GM18499 (cell line): ENCODE measurements at regions not wholly inside any gene's neighbourhood (a gene's known extent, or its start where the extent isn't known, plus 50 kb on each side); places are given as distances from the start of the nearest gene placed in this dataset.

Experiments
- ATAC-seq: cut with Tn5 transposase; IDR thresholded peaks from one replicate; pipeline ENCODE4 v1.9.1; 2021; ENCODE audit warnings: moderate number of reproducible peaks; ENCODE audit not compliant: insufficient read depth, unreplicated experiment

DNA sequence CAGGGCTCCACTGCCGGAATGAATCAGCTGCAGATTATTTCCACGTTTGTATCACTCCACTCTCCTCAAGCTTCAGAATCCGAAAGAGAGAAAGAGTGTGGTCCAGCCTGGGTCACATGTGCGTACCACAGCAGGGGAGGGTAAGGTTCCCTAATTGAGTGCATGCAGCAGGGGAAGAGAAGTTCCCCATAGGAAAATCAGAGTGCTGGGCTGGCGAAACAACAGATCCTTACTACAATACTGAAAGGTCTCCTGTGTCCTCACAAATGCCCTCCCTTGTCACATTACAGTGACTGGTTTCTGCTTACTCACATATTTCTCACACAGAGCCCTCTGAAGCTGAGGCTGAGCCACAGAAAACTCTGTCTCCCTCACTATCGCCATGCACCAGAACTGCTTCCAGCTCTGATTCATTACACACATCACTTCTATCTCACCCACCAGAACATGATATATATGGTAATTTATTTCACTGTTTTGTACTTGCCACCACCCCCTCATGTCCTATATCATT lies 532.2 kb upstream of the TUSC1 start:
- ATAC-seq, result no peak

GRCh38 chr9:26205261-26205660 lies 527.0 kb upstream of the TUSC1 start:
- ATAC-seq, result no peak

DNA sequence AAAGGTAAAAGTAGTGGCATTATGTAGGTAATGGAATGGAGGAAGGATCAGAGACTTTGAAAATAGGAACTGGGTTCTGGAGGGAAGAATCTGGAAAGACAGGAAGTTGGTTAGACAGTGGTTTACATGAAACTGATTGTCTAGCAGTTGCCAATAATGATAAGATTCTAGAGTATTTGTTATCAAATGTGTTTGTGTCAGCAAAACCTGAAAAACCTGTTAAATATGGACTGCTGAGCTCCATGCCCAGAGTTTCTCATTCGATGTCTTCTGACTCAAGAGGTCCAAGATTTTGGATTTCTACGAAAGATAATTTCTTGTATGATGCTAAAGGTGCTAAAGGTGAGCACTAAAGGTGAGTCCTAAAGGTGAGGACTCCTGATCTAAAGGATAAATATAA lies 515.0 kb upstream of the TUSC1 start:
- no peak for ATAC-seq

GRCh38 chr9:26191711-26192110 lies 513.5 kb upstream of the TUSC1 start:
- no peak for ATAC-seq

- no peak for ATAC-seq
Observed at GRCh38 chr9:26181836-26182235, 503.6 kb upstream of the TUSC1 start.

DNA sequence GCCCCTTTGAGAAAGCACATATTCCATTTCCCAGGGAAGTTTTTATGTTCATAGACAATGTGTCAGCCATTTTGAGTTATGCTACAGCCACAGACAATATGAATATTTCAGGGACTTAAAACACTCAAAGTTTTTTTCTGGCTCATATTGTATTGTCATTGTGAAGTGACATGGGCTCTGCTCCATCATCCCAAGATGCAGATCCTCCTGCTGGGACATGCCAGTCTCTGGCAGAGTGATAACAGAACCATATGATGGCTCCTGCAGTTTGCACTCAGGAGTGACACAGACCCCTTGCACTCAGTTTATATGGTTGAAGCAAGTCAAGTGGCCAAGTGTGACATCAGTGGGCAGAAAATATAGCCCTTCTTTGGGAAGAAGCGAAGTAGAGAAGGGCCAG lies 498.4 kb upstream of the TUSC1 start:
- no peak for ATAC-seq

DNA sequence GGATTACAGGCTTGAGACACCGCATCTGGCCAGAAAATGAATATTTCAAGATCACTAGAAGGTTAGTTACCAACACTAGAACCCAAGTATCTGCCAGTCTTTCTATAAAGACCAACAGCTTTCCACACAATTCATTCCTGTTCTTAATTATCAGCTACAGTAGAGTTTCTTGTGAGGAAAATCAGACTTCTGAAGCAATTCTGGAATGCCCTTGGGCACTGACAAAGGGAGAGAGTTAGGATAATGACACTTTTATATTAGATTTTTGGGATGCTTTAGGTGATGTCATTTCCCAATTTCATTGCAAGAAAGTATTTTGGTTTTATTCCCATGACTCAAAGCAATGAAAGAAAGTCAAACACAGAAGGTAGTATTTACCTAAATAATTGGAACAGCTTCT lies 497.0 kb upstream of the TUSC1 start:
- ATAC-seq, result no peak

GRCh38 chr9:26172301-26172700 lies 494.1 kb upstream of the TUSC1 start:
- ATAC-seq, result no peak

- no peak for ATAC-seq
Observed at GRCh38 chr9:26171691-26172090, 493.4 kb upstream of the TUSC1 start.

GRCh38 chr9:26170190-26170589 lies 491.9 kb upstream of the TUSC1 start:
- ATAC-seq, result no peak

- no peak for ATAC-seq
Observed at GRCh38 chr9:26169708-26170107, 491.5 kb upstream of the TUSC1 start.

- no peak for ATAC-seq
Observed at GRCh38 chr9:26166537-26166936, 488.3 kb upstream of the TUSC1 start.

GRCh38 chr9:26165426-26165825 lies 487.2 kb upstream of the TUSC1 start:
- ATAC-seq, result no peak

- ATAC-seq, result no peak
Observed at GRCh38 chr9:26163931-26164330, 485.7 kb upstream of the TUSC1 start.

GRCh38 chr9:26159575-26160392 lies 481.5 kb upstream of the TUSC1 start:
- no peak for ATAC-seq

DNA sequence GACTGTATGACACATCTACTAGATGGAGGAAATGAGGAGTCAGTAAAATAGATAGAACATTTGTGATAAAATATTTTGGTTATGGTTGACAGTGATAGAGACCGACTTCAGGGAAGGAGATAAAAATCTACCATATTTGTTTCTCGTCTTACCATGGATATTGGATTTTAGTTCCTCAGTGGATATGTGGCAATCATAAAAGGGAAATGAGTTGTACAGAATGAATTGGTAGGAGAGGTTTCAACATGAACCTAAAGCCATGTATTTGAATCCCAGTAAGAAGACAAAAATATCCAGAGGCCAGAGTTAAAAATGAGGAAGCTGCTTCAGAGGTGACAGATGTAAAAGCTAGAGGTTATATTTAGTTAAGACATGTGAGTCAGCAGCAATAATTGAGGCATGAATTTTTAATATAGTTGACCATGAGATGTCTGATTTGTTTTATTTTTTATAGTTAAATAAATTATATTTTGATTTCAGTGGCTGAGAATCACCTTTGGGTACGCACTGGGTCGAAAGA lies 480.4 kb upstream of the TUSC1 start:
- no peak for ATAC-seq

DNA sequence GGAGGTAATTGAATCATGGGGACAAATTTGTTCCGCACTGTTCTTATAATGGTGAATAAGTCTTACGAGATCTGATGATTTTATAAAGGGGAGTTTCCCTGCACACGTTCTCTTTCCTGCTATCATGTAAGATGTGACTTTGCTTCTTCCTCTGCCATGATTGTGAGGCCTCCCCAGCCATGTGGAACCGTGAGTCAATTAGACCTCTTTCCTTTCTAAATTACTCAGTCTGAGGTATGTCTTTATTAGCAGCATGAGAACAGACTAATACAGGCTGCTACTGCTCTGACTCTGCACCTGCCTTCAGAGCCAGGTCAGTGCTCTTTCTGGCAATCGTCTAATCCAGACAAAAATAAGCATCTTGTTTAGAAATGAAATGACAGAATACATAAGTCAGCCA lies 479.2 kb upstream of the TUSC1 start:
- no peak for ATAC-seq

GRCh38 chr9:26152350-26152749 lies 474.1 kb upstream of the TUSC1 start:
- no peak for ATAC-seq

- ATAC-seq, result no peak
Observed at GRCh38 chr9:26148128-26148527, 469.9 kb upstream of the TUSC1 start.

DNA sequence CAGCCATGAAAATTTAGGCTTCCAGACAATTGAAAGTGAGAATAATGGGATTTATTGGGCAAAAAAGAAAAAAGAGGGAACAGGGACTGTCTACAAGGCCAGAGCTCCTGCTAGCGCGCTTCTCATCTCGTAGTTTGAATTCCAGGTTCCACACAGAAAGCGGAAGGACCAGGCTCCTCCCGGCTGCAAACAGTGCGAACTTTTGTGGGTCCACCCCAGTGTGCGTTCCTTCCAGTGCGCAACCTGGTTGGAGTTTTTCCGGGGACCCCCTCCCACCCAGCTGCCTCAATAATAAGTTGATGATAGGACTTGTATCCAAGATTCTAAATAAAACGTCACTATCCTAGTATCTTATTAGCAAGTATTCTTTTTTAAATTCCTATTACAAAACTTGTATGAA lies 467.7 kb upstream of the TUSC1 start:
- no peak for ATAC-seq

DNA sequence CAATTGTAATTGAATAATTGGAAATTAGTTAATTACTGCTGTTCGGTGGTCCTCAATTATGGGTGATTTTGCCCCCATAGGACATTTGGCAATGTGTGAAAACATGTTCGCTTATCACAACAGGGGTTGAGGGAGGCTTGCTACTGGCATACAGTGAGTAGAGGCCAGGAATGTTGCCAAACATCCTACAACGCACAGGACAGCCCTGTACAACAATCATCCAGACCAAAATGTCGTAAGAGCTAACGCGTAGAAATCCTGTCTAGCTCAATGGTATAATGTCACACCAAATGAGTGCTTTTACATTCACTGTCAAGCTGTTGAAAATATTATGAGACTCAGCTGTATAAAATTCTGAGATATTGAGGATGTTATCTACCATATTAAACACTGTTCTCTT lies 464.4 kb upstream of the TUSC1 start:
- ATAC-seq, result no peak

DNA sequence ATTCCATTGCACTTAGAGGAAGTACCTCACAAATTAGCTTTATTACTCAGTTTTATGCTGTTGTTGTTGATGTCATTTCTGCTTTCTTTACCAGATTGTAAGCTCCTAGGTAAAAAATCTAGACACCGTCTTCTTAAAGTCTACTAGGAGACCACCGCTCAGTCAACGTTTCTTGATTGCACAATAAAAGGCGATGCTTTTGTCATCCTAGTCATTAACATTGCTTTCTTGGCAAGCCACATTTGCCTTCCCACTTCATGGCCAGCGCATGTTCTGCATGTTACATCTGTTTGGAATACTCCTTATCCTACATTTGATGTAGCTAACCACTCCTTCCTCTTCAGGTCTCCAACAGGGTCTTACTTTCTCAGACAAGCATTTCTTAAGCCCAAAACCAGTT lies 464.0 kb upstream of the TUSC1 start:
- no peak for ATAC-seq
